AG04449 (cell line): ENCODE measurements at regions not wholly inside any gene's neighbourhood (a gene's known extent, or its start where the extent isn't known, plus 50 kb on each side); places are given as distances from the start of the nearest gene placed in this dataset.

Experiments used
- CTCF ChIA-PET: fragments of 350-600 bp; formaldehyde crosslinking; extraction: SDS; loops from one replicate; lab custom pipeline; 2021; ENCODE audit warnings: antibody characterized with exemption; lab: Yijun Ruan, JAX
- POLR2A ChIA-PET: fragments of 400-600, 350-600 bp; formaldehyde crosslinking; extraction: SDS; loops from one replicate; lab custom pipeline; 2020; ENCODE audit warnings: antibody characterized with exemption, inconsistent platforms; lab: Yijun Ruan, JAX
- DNase-seq: peaks from one replicate; pipeline ENCODE4 v3.0.0-alpha.2; 2010; ENCODE audit warnings: low read depth, low spot score
- H3K4me3 ChIP-seq: 2 replicates; pipeline ENCODE4 v1.5.1; 2011; ENCODE audit warnings: low read depth, mild to moderate bottlenecking, control low read depth, low read length
- CTCF ChIP-seq: IDR thresholded peaks from one replicate; pipeline ENCODE4 v1.5.1; 2011; ENCODE audit warnings: mild to moderate bottlenecking, moderate library complexity, low read length, control low read depth, inconsistent platforms; ENCODE audit not compliant: insufficient read depth; ENCODE audit errors: missing control alignments

DNA sequence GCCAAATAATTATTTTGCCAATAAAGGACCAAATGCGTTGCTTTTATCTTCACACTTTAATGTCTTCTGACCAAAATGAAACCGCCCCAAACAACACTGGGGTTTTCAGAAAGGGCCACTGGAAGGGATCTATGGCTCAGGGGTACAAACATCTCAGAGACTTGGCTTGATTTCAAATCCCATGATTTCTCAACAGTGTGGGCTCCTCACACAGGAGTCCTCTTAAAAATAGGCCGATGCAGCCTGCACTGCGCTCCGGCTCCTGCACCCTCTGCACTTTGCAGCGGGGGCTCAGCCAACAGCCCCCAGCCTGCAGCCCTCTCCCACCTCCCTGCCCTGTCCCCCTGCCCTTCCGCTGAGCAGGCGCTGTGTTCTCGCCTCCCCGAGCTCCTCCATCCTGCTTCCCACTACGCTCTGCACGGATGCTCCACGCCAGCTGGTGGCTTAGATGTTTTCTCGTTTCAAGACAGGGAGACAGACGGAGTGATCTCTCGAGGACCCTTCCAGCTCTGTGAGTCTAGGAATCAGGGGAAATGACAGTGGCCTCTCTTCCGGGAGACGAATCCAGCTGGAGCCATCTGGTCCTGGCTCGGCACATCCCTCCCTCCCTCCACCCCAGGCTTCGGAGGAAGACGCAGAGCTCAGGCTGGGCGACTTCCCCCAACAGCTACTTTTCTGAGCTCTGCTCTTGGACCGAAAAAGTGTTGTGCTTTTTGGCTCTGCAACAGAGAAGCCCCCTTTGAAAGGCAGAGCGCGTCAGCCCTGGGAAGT lies 71.4 kb downstream of the KCNF1 start:
- DNase-seq = no peak
- H3K4me3 ChIP-seq = no peak overlapping the region
- no peak for TF ChIP-seq CTCF
- POLR2A ChIA-PET = no interaction called here
- CTCF ChIA-PET = interaction anchor here (0.9 to 1.1 kb wide), 2 partner anchors 9 kb away, joined by 3 read pairs; no protein-coding TSS in a partner anchor

DNA sequence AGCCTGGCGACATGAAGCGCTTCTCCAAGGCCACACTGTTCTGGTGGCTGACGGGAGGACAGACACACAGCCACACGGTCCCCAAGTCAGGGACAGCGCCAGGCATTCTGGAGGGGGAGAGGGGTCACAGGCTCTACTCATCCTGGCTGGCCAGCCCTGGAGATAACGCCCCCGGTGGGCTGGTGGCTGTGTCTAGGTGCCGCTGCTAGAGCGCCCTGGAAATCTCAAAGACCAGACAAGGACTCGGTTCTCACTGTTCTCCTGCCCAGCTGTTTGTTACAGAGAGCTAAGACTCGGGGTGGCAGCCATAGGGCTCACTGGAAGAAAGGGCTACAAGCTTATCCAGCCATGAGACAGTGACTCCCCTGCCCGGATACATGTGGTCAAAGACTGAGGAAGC lies 72.0 kb downstream of the KCNF1 start:
- no peak overlapping the region for H3K4me3 ChIP-seq
- CTCF ChIA-PET = interaction anchor here (0.9 to 1.1 kb wide), 2 partner anchors 8 to 9 kb away, joined by 3 read pairs; no protein-coding TSS in a partner anchor
- no peak for TF ChIP-seq CTCF
- POLR2A ChIA-PET = no interaction called here
- DNase-seq = no peak

GRCh38 chr2:10984418-10985135 lies 72.8 kb downstream of the KCNF1 start:
- H3K4me3 ChIP-seq = no peak overlapping the region
- TF ChIP-seq CTCF = no peak
- POLR2A ChIA-PET = no interaction called here
- CTCF ChIA-PET = no interaction called here
- no peak for DNase-seq

DNA sequence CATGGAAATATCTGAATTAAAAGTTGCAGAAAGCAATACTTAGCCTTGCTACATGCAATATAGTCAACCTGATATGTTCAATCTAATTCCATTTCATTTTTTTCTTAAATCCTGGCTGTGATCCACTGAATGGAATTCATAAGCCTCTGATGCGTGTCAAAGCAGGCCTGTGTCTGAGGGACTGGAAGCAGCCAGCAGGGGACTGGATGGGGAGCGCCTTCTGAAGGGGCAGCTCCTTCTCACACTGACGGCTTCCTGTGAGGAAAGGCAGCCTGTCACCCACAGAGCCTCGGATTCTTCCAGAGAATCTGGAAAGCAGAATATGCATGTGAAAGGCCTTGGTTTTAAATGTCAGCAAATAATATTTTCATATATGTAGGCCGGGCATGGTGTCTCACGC lies 73.5 kb downstream of the KCNF1 start:
- no peak for TF ChIP-seq CTCF
- ChIA-PET POLR2A (no interaction called here), CTCF (no interaction called here)
- no peak overlapping the region for H3K4me3 ChIP-seq
- no peak for DNase-seq

DNA sequence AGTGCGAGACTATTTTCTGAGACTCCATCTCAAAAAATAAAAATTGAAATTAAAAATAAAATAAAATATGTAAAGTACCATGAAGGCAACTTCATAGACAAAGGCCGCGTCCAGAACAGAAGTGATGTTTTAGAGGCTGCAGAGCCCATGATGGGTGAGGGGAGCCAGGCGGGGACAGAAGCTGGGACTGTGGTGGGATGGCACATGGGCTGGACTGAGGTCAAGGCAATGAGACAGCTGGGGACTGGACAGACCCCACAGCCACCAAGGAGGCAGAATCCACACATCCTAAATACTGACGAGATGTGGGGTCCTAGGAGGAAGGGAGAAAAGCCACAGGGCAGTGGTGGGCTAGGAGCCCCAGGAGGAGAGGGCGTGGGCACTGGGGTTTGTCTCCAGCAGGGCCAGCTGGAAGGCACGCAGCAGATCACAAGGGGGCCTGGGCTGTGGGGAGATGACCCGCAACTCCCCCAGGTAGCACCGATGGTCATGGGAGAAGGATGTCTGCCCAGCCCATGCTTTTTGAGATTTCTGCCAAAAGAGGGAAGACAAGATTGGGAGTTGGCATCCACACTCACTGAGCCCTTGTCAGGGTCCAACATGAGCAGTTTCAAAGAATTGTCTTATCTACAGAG lies 74.3 kb downstream of the KCNF1 start:
- H3K4me3 ChIP-seq = no peak overlapping the region
- no peak for DNase-seq
- no peak for TF ChIP-seq CTCF
- POLR2A ChIA-PET = no interaction called here
- CTCF ChIA-PET = no interaction called here

DNA sequence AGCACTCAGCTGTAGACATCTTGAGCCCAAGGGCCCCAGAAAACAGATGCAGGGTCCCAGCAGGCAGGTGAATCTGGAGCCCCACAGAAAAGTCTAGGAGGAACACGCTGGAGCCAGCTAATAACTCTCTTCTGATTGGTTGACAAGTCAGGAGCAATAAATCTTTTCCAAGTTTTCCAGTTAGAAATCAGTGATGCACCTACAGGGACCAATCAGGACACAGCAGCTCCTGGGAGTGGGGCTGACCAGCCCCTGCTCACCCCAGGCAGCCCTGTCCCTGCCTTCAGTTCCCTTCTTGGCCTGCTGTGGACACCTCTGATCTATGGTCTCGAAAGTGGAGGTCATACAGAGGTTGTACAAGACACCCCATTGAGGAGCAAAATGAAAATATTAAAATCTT lies 75.7 kb downstream of the KCNF1 start:
- ChIA-PET POLR2A (no interaction called here), CTCF (no interaction called here)
- no peak overlapping the region for H3K4me3 ChIP-seq
- TF ChIP-seq CTCF = no peak
- DNase-seq = no peak
